ENCODE measurements at regions not wholly inside any gene's neighbourhood (a gene's known extent, or its start where the extent isn't known, plus 50 kb on each side); places are given as distances from the start of the nearest gene placed in this dataset.

- no peak for TF ChIP-seq CTCF (IDR thresholded peaks at IDR 0.05; ENCODE audit: extremely low read depth in 1 of 2, insufficient read depth in 1 of 2, low read depth in 1 of 2, low read length in 2 of 2)
- TF ChIP-seq MYC (IDR thresholded peaks at IDR 0.05; ENCODE audit: low read depth, low read length), result no peak
These were observed 112.7 kb upstream of the EGLN3 start for GRCh38 chr14:34063470-34064164.

Measured in endothelial cell of umbilical vein (primary cell).